ENCODE measurements at regions not wholly inside any gene's neighbourhood (a gene's known extent, or its start where the extent isn't known, plus 50 kb on each side); places are given as distances from the start of the nearest gene placed in this dataset.

GRCh38 chr18:60754413-60755009 lies 381.9 kb upstream of the MC4R start:
- no peak for DNase-seq (ENCODE audit: extremely low read depth, low read depth)

GRCh38 chr18:60755134-60755533 lies 382.6 kb upstream of the MC4R start:
- no peak for DNase-seq (ENCODE audit: extremely low read depth, low read depth)

- DNase-seq (ENCODE audit: extremely low read depth, low read depth): no peak
Observed at GRCh38 chr18:60775978-60776377, 403.4 kb upstream of the MC4R start.

DNA sequence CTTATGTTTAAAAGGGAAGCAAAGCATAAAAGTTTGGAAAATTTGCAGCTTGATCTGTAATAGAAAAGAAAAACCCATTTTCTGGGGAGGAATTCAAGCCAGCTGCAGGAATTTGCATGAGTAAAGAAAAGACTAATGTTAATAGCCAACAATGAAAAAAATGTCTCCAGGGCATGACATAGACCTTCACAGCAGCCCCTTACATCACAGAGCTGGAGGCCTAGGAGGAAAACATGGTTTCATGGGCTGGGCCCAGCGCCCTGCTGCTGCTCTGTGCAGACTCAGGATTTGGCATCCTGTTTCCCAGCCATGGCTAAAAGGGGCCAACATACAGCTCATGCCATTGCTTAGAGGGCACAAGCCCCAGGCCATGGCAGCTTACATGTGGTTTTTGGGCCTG lies 411.6 kb upstream of the MC4R start:
- DNase-seq (ENCODE audit: extremely low read depth, low read depth): no peak

DNA sequence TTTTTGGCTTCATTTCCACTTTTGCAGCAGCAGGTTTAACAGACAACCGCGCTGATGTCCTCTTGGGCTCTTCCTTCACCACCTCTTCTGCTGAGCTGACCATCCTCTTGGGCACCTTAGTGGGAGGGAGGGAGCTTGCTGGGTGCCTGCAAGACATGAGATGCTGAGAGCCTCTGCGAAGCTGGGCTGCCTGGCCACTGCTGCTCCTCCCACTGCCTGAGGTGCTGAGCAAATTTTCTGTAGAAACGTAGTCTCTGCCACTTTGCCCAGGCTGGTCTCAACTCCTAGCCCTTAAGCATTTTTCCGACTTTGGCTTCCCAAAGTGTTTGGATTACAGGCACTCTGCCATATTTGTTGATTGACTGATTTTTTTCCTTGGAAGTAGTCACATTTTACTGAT lies 422.2 kb upstream of the MC4R start:
- no peak for DNase-seq (ENCODE audit: extremely low read depth, low read depth)

DNA sequence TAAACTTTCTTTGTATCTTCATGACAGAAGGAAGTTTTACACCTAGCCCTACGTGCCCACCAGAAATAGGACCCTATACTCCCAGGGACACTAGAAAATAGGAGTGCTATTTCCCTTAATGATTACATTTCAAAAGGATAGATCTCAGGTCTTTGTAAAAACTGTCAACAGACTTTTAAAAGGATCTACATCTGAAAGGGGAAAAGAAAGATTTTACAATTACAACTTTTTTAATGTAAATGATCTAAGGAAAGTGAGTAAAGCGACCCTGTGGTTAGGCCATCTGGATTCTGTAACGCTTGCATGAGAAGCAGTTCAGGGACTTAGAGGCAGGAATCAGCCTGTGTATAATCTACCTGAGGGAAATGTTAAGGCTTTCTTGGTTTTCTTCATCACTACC lies 431.8 kb upstream of the MC4R start:
- DNase-seq (ENCODE audit: extremely low read depth, low read depth): no peak

DNA sequence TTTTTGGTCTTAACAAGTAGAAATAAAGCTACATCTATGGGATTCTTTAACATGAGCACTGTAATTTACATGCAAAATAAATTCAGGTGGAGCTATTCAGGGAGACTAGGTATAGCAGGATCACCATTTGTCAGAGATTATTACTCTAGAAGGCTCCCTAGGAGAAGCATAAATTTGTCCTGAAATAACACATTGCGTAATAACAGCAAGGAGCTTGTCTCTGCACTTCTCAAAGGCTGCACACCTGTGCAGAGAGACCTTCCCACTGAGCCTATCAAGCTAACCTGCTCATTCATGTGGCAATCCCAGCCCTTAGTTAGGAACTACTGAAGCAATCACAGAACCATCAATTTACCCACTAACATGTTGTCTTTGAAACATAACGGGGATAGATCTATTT lies 437.4 kb upstream of the MC4R start:
- DNase-seq (ENCODE audit: extremely low read depth, low read depth): no peak

- no peak for DNase-seq (ENCODE audit: extremely low read depth, low read depth)
Observed at GRCh38 chr18:60812921-60813320, 440.3 kb upstream of the MC4R start.

- no peak for DNase-seq (ENCODE audit: extremely low read depth, low read depth)
Observed at GRCh38 chr18:60826346-60826745, 453.8 kb upstream of the MC4R start.

DNA sequence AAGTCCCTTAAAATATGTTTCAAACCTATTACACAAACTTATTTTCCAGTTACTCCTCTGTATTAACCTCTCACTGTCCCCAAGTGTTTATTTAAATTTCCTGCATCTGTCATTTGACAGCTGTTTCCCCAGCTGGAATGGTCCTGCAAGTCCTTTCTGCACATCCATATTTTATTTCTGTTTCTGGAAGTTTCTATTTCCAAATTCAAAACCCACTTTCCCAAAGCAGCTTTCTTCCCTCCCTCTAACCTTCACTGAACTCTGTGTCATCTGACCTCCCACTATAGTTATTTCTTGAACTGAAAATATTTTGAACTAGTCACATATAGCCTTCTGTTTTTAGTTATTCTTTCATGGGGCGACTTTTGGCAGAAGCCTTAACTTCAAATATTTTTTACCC lies 459.4 kb upstream of the MC4R start:
- no peak for DNase-seq (ENCODE audit: extremely low read depth, low read depth)

DNA sequence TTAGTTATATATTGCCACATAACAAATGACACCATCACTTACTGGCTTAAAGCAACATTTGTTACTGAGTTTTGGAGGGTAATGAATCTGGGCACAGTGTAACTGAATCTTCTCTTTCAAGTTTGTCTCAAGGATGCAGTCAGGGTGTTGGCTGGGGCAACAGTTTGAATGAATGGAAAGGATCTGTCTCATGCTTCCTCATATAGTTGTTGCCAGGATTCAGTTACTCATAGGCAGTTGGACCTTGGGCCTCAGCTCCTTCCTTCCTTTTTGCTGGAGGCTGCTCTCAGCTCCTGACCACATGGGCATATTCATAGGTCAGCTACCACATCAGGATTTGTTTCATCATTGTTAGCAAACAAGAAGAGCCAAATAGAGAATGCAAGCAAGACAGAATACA lies 466.1 kb upstream of the MC4R start:
- no peak for DNase-seq (ENCODE audit: extremely low read depth, low read depth)

DNA sequence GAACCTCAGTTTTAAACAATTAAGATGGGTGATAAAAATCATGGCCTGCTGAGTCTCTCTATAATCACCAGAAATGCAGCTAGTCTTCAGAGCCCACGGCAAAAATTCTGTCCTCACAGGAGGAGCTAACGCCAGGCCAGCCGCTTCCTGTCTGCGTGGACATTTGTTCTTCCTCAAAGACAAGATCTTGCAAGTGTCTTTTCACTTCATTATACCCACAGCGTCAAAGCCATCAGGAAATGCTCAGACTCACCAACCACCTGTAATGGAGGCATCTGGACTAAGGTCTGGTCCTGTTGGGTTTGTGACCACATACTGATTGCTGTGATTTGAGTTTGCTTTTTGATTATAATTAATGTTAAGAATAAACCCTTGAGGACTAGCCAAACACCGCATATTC lies 473.8 kb upstream of the MC4R start:
- no peak for DNase-seq (ENCODE audit: extremely low read depth, low read depth)

GRCh38 chr18:60847517-60847916 lies 474.9 kb upstream of the MC4R start:
- DNase-seq (ENCODE audit: extremely low read depth, low read depth): no peak

DNA sequence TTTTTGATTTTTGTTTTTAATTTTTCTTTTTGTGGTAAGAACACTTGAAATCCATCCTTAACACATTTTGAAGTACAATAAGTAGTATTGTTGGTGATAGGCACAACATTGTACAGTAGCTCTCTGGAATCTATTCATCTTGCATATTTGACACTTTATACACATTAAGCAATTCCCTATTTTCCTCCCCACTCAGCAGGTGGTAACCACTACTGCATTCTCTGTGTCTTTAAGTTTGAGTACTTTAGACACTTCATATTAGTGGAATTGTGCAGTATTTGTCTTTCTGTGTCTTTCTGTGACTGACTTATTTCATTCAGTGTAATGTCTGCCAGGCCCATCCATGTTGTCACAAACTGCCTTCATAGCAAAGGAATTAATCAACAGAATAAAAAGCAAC lies 471.7 kb upstream of the CDH20 start:
- DNase-seq (ENCODE audit: extremely low read depth, low read depth): no peak

- no peak for DNase-seq (ENCODE audit: extremely low read depth, low read depth)
Observed at GRCh38 chr18:60862988-60863387, 470.2 kb upstream of the CDH20 start.

DNA sequence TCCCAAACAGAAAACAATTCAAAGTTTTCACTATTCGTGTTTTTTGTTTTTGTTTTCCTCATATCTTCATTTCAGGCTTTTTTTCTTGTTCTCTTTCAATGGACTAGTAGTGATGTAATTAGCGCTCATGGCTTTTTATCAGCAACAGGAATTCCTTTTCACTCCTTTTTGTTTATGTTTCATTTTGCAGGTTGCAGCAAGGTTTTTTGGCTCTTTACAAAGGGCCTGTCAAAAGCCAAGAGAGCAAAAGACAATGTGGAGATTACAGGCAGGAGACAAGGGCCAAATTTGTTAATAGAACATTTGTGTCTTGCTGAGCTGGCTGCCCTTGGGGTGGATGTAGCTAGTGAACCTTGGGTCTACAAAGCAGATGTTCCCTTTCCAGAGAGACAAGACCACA lies 467.4 kb upstream of the CDH20 start:
- no peak for DNase-seq (ENCODE audit: extremely low read depth, low read depth)

DNA sequence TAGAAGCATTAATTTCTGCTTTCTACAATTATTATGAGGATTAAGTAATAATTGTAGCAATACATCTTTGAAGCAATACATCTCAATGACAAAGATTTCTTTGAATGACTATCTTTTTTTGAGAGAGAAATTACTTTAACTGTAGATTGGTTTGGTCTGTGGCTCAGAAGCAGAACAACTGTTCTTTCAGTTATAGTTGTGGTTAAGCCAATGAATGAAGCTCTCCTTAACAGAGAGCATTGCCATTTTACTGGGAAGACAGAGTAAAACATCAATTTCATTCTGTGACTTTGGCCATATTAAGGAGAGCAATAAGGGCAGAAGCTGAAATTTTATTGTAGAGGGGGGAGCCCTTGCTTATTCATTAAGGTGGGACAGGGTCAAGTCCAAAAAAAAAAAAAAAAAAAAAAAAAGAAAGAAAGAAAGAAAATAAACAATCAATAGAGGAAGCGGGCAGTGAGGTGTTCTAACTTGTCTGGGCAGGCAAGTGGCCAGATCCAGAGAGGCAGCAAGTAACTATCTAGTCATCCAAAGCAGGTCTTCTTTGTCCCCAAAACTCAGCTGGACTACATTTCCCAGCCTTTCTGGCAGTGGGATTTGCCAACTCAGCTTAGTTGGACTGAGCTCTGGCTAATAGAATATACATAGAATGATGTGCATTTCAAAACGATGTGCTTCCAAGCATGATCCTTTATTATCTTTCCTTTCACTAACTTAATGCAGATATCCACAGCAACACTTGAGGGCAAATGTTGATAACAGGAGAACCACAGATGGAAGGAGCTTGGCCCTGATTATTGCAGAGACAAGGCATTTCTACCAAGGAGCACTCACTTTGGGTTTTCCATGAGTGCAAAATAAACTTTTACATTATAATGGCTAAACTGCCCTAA lies 462.7 kb upstream of the CDH20 start:
- DNase-seq (ENCODE audit: extremely low read depth, low read depth): no peak

DNA sequence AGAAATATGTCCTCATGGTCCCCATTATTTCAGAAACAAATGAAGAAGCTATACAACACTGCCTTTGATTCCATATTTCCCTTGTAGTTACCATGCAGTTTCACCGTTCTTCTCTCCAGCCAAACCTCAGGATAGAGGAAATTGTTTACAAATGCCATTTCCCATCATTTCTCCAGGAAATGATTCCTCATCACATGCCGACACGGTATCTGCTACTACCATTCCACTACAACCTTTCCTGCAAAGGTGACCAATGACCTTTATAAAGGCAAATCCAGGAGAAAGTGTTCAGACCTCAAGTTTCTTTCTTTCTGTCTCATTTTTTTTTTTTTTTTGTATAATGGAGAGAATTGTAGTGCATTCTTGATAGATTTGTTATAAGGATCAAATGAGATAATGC lies 460.8 kb upstream of the CDH20 start:
- no peak for DNase-seq (ENCODE audit: extremely low read depth, low read depth)

DNA sequence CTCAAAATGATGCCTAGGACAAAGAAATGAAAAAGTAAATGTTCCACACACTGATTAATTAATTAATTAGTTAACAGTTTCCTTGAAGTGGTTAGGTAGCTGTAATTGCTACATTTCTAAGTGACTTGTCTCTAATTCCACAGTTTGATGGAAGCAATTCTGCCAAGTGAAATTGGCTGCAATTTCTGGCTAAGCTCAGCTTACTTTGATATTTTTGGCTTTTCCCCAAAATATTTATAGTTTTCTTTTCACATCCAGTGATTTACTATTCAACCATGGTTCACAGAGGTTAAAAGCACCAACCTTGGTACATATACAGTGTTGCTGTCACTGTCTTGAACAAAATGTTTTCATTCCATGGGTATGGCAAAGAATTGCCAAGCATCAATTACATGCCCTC lies 459.5 kb upstream of the CDH20 start:
- DNase-seq (ENCODE audit: extremely low read depth, low read depth): no peak

DNA sequence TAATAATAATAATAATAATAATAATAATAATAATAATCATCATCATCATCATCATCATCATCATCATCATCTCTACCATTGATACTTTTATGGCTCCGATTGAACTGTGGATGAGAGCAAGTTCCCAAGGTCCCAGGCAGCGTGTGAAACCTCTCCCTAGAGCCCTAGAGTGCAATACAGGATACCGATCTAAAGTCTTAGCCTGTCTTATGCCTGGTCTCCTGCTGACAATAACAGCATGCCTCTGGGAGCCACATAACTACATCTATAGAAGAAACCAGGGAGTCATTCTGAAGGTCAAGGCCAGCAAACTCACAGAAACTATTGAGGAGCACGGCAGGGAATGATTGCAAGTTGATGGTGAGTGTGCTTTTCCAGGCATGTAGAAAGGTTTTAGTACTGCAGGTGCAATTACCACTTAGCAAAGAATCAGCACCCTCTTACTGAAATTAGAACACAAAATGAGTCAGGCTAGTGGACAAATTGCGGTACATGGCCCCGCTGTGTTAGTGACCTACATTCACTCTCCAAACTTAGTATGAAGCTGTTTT lies 457.2 kb upstream of the CDH20 start:
- DNase-seq (ENCODE audit: extremely low read depth, low read depth): no peak

- DNase-seq (ENCODE audit: extremely low read depth, low read depth): no peak
Observed at GRCh38 chr18:60880184-60880583, 453.0 kb upstream of the CDH20 start.

- DNase-seq (ENCODE audit: extremely low read depth, low read depth): no peak
Observed at GRCh38 chr18:60883587-60883986, 449.6 kb upstream of the CDH20 start.

Data from NCI-H460 (cell line).